ENCODE measurements at regions not wholly inside any gene's neighbourhood (a gene's known extent, or its start where the extent isn't known, plus 50 kb on each side); places are given as distances from the start of the nearest gene placed in this dataset.
"Not testable (repeated sequence)": the region's sequence is repeated elsewhere in the genome, so short reads cannot be mapped to it uniquely, and the experiment has no call there.

DNA sequence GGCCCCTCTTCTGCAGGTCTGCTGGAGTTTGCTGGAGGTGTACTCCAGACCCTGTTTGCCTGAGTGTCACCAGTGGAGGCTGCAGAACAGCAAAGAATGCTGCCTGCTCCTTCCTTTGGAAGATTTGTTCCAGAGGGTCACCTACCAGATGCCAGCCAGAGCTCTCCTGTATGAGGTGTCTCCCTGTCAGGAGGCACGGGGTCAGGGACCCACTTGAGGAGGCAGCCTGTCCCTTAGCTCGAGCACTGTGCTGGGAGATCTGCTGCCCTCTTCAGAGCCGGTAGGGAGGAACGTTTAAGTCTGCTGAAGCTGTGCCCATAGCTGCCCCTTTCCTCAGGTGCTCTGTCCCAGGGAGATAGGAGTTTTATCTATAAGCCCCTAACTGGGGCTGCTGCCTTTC, 207.9 kb downstream of the FAT3 start:
- no peak for DNase-seq (ENCODE audit: low spot score)

DNA sequence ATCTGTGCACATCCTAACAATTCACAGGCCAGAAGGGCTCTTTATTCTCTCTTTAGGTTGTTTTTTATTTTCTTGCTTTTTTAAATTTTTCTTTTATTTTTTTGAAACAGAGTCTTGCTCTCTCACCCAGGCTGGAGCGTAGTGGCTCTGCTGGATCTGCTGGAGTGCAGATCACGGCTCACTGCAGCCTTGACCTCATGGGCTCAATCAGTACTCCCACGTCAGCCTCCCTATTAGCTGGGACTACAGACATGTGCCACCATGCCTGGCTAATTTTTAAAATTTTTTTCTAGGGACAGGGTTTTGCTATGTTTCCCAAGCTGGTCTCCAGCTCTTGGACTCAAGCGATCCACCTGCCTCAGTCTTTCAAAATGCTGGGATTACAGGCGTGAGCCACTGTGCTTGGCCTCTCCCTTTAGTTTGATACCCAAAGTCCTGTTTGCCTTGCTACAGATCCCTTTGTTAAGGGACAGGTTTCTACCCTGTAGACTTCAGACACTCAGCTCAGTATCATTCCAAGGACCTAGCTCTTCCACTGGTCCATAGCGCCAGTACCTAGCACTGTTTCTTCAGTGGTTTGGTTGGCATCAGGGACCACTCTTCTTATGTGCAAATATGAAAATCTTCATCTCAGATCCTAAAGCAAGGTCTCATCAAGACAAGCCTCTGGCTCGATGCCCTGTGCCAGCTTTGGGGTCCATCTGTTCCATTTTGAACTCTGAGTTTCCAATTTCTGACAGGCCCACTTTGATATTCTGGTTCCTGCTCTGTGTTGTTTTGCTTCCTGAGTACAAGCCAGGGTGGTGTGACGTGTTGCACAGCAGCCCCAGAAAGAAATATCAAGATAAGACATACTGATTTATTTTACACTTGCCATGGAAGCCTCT, 211.7 kb downstream of the FAT3 start:
- no peak for DNase-seq (ENCODE audit: low spot score)

DNA sequence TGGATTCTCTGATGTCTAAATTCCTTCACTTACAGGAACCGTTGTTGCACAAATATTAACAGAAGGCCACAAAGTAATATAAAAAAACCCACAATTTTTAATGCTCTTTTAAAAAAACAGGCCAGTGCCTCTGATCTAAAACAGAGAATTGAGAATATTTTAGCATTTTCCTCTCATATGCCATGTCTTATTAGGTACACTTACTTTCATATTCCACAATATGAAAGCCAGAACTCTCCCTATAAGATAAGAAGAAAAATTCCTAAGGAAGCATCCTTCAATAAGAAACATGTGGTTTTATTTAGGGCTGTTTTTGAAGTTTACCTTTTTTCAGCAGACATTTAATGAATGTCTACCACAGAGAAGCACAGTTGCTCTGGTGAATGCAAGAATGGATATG, 214.5 kb downstream of the FAT3 start:
- no peak for DNase-seq (ENCODE audit: low spot score)

DNA sequence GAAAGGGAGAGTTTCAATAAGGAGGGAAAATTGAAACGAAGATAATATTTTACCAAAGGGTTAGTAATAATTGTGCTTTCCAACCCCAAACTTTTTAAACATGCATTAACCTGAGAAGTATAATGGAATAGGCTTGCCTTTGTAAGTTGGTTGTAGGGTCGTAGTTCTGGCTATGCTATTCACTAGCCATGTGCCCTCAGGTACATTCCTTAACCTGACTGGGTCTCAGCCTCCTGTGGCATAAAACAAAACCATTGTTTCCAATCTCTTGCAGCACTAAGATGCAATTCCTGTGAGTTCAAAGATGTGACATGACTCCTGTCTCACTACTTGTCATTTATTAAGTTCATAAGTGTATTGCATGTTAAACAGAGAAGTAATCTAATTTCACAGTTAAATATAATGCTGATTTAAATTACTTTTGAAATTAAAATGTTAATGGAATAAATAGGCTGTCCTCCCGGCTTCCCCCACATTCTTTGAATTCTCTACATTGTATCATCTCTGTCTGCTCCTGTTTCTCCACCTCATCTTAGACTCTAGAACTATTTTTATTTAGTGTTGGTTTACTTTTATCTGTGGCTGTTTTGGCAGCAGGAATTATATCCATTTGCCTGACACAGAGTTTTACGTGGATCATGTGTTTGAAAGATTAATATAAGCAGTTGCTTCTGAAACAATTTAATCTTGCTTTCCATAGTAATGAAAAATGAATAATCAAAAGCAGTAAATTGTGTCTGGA, 216.3 kb downstream of the FAT3 start:
- DNase-seq (ENCODE audit: low spot score), result no peak

DNA sequence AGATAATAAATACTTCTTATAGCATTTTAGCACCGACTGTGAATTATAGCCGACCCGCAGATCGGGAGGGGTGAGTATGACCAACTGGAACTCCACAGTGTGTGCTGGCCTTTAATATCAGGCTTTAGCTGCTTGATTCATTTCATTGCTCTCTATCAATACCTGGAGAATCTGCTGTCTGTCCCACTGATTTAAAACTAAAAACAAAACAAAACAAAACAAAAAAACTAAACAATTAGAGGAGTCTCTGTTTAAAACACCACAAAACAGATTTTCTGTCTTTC, 216.8 kb downstream of the FAT3 start:
- no peak for DNase-seq (ENCODE audit: low spot score)

DNA sequence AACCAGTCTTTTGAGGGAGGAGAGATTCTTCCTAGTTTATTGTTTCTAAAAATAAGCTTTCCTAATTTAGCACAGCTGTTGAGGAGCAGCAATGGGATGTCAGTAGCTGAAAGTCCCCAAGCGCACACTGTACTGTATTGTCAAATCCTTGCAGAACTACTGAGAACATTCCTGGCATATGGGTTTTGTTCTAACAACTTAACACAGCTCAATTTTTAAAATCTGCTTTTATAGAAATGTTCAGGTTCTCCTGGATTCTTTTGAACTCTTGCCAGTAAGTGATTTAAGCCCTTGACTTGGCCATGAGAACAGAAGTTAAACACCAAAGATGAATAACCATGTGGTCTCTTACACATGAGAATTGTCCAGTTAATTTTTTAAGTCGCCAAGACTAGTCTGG, 218.6 kb downstream of the FAT3 start:
- DNase-seq (ENCODE audit: low spot score), result no peak

DNA sequence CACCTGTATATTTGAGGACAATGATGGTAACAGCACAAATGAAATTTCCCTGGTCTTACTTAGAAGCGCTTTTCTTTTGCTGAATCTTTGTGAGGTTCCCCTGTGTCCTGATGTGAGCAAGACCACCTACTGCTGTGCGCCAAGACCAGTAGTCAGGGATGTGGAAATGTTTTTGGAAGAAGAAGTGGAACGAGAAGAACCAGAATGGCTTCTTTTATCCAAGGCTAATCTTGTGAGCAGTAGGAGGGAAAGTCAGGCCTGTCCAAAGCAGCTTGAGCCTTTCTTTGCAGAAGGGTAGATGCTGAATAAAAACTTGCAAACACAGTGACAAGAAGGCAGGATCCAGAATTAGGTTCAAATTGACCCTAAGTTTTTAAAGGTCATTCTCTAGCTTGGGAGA, 223.0 kb downstream of the FAT3 start:
- no peak for DNase-seq (ENCODE audit: low spot score)

DNA sequence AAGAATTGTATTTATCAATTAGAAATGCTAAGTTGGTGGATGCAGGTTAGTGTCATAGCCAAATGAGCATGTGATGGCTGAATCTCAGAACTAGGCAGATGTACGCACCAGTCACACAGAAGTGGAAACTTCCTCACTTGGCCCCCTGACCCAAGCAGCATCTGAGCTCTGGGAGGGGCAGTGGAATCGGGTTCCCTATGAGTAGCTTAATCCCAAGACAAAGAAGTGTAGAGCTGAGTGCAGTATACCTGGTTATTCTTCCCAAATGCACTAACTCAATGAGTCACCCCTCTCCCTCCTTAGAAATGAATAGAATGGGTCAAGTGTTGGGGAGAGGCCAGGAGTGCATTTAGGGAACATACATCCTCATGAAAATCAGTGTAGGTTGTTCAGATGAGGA, 224.6 kb downstream of the FAT3 start:
- DNase-seq (ENCODE audit: low spot score), result no peak

DNA sequence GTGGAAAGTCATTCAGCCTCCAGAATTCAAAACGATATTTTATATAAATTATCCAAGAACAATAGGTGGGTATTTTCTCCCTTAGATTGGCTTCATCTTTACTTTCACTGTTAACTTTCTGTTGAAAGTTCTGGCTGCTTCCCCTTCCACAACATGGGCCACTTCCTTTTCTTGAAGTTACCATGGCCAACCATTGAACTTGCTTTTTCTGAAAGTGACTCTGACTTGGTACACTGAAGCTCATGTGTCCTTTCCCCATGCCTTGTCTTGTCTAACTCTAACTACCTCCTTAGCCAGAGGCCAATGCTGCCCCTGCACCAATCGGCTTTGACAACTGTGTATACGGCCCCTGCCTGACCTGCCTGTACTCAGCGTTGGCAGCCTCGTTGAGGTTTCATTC, 225.2 kb downstream of the FAT3 start:
- no peak for DNase-seq (ENCODE audit: low spot score)

DNA sequence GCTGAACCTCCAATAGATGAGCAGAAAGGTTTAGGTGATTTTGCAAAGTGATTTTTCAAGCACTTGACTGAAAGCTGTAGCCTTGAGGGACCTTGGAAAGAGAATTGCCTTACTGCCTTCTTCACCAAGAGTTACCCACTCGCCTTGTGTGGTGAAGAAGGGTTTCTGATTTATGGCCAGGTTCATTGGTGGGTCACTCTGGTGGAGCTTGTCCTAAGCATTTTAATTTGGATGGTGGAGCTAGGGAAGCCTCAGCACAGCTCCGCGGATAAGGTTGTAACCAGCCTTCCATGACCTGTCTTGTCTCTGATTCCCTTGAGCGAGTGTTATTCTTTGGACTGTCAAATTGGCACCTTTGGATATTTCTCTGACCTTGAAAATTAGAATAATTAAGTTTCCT, 226.4 kb downstream of the FAT3 start:
- DNase-seq (ENCODE audit: low spot score), result no peak

DNA sequence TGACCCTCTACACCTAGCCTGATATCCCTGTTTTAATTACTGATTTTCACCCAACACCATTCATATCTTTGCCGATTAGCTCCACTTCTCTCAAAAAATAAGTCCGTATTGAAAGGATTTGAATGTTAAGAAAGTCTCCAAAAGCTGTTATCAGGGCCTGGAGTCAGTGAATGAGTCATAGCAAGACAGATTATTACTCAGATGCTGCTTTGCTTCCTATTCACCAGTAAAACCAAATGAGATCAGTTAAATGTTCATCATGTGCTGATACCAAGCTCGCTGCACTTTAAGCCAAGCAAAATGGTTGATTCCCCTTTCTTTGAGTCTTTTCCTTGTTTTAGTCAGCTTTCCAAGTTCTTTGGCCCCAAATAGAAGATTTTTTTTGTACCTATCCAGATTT, 228.4 kb downstream of the FAT3 start:
- peak; percentile 56 for DNase-seq (ENCODE audit: low spot score)

DNA sequence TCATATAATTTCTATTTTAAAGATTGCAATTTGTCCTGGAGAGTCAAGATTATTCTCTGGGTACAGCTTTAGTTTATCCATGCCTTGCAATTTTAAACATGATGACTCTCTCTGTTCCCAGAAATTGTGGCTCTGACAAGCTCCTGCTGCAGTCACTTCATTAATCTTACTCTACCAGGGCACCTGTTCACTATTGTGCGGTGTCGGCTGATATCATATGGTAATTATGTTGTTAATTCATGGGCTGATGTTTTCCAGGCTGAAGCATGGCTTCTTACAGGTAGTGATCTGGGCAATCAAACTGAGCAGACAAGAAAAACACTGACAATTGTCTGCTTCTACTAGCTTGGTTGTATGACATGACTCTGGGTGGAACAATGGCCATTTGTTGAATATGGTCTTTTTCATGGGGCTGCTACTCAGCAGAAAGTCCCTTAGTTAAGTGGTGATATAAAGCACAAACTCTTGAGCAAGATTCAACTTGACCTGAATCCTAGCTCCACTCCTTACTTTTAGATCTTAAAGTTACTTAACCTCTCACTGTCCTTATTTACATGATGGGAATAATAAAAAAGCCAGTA, 230.7 kb downstream of the FAT3 start:
- no peak for DNase-seq (ENCODE audit: low spot score)

DNA sequence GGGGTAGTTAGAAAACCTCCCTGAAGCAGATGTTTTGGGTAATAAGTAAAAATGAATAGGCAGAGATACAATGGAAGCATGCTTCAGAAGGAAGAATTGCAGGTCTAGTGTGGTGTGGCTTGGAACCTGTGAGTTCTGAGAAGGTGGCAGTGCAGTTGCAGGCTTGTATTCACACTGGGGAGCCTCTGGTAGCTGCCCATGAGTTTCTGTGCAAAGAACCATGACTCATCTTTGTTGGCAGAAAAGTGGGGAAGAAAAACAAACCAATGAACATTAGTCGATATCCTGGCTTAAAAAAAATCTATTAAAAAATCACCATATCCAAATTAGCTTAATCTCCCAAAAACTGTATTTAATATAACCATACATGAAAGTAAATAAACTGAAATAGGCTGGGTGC, 232.6 kb downstream of the FAT3 start:
- DNase-seq (ENCODE audit: low spot score), result peak; percentile 13

DNA sequence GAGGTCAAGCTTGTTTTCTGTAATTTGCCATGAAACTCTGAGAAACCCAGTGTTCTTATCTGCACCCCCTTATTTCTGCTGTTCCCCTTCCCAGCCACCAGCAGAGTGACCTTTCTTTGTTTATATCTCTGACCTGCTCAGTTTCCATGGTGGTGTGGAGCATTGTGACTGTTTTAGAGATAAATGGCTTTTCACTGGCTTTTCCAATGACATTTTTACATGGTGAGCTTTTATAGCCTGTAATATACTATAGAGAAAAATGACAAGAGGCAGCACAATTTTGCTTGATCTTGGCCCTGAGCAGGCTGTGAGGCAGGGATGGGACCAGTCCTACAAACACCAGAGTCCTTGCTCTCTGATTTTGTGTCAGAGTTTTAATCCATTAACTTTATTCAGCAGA, 233.9 kb downstream of the FAT3 start:
- no peak for DNase-seq (ENCODE audit: low spot score)

DNA sequence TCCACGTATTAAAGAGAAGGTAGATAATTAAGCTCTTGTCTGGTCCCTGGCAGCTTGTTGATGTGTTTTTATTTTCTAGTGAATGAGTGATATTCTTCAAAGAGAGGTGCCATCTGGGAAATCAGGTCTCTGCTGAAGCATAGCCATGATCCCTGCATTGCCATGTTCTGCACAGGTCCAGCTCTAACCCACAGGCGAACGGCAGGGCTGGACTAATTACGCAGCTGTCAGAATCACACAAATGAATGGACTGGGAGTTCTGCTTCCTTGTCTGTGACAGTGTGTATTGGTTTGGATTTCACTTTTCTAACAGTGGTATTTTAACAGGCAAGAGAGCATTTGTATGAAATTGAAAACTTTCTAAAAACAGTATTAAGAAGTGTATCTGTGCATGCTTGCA, 235.6 kb downstream of the FAT3 start:
- no peak for DNase-seq (ENCODE audit: low spot score)

DNA sequence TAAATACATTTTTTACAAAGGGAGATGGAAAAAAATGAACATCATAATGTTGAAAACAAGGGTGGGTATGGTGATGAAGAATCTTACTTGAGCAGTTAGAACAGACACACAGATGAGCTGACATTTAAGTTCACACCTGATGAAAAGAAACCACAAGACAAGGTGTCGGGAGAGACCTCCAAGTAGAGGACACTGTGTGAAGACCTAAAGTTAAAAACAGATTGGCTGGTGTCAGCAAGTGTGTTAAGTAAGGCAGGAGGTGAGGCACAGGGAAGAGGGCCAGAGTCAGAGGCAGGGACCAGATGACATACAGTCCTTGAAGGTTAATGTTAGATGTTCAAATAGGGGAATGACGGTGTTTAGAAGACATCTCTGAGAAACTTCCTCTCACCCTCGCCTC, 236.8 kb downstream of the FAT3 start:
- no peak for DNase-seq (ENCODE audit: low spot score)

DNA sequence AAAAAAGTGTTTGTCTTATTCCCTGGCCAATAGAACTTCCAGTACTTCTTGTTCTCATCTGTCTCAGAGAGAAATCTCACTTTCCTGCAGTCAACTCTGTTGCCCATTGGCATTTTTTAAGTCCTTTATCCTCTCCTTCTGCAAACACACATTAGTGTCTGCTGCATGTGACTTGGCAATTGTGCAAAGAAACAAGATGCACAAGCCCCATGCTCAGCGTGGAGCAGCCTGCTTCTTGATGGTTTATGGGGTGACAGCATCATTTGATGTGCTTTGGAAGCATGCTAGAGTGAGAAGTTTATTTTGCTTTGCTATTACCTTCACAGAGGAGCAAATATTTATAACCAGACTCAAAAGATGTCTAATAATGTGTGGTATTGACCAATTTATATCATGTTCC, 238.2 kb downstream of the FAT3 start:
- DNase-seq (ENCODE audit: low spot score), result no peak

DNA sequence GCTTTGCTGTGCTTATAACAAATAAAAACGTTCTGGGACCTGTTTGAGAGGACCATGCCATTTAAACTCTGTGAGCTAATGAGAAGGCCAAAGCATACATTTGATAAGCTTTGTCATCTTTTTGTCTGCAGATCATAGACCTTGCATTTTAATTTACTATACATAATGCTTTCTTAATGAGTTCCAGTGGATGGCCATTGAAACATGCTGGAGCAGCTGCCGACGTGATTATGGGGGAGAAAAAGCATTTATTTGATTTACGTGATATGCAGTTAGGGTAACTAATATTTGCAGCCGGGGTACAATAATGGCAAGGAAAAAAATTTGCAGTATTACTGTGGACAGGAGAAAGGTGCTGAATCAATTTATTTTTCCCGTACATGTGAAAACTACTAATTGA, 240.2 kb downstream of the FAT3 start:
- DNase-seq (ENCODE audit: low spot score), result no peak

DNA sequence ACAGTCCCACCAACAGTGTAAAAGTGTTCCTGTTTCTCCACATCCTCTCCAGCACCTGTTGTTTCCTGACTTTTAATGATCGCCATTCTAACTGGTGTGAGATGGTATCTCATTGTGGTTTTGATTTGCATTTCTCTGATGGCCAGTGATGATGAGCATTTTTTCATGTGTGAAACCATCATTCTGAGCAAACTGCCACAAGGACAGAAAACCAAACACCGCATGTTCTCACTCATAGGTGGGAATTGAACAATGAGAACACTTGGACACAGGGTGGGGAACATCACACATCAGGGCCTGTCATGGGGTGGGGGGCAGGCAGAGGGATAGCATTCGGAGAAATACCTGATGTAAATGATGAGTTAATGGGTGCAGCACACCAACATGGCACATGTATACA, 240.8 kb downstream of the FAT3 start:
- not testable (repeated sequence) for DNase-seq (ENCODE audit: low spot score)

DNA sequence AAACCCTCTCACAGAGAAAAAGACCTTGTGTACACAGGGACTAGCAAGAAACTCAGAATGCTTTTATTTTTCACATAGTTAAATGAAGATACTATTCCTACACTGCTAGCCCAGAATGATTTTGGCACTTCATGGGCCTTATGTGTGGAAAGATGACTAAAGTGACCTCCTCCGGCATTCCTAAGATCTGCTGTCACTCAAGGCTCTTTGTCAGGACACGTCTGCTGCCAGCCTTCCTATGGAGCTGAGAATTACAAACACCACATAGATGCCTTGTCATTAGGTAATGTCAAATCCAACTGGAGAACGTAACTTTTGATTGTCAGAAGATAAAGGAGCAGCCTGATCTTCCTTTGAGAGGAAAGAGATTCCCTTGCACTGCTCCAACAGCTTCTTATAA, 249.1 kb downstream of the FAT3 start:
- DNase-seq (ENCODE audit: low spot score), result peak; percentile 77

DNA sequence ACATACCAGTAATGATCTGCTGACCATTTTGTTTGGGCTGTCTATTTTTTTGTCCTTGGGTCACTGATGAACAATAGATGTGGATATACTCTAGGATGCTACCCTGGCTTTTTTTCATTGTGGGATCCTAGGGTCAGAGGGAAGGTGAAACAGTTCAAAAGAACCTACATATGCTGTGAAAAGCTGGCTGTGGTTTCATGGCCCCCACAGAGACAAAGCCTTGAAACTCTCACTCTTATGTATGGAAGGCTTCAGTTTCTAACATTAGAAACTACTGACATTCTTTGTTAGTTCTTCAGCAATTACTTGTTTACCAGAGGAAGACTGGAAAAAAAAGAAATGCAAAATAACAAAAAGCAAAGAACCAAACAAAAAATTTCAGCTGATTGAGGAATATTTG, 250.7 kb downstream of the FAT3 start:
- no peak for DNase-seq (ENCODE audit: low spot score)

DNA sequence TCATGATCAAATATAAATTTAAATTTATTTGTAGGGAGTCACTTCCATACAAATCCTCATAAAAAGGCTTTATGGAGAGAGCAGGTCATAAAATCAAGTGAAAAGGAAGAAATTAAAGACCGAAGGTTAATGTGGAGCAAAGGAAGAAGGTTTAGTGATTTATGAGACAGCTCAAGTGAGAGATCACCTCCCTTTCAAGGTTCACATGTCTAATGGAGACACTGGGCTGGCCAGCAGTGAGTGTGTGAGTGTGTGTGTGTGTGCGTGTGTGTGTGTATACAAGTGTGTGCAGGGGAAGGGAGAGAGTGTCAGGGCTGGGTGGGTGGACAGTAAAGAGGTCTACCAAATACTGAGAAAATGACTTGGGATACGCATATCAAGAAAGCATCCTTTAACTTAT, 251.2 kb downstream of the FAT3 start:
- DNase-seq (ENCODE audit: low spot score), result no peak

DNA sequence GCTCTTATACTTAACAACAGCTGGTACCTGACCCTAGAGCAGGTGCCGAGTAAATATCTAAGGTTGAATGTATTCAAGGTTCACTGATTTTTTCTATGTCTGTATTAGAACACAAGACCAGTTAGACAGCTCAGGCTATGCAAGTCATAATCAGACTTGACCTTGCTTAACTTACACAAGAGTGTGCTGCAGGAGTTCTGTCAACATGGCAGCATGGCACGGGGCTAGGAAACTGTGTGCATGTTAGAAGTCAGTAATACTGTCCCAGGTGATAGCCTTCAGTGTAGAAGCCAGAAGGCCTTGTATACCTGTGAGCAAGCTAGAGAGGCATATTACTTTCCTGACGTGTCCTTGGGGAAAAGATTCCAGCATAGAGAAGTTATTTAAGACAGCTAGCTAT, 253.1 kb downstream of the FAT3 start:
- no peak for DNase-seq (ENCODE audit: low spot score)

DNA sequence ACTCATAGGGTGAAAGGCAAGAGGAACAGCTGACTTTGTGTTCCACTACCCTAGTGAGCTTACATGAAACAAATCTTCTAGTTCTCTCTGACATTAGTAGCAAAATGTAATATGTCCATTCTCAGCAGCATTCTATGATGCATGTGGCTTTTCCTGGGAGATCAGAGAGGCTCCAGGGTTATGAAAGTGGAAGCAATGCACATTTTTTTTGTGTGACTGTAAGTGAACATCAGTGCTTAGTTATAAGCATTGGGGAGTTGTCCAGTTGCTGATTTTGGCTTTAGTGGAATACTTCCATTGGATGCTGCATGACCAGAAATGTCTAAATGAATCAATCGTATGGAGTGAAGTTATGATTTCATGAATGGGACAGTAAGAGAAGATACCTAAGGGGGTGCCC, 255.9 kb downstream of the FAT3 start:
- peak; percentile 3 for DNase-seq (ENCODE audit: low spot score)
